ENCODE measurements at regions not wholly inside any gene's neighbourhood (a gene's known extent, or its start where the extent isn't known, plus 50 kb on each side); places are given as distances from the start of the nearest gene placed in this dataset.
"Not testable (repeated sequence)": the region's sequence is repeated elsewhere in the genome, so short reads cannot be mapped to it uniquely, and the experiment has no call there.

- no peak for DNase-seq
- H3K36me3 ChIP-seq (replicated peaks; ENCODE audit: control insufficient read depth, insufficient read depth, low read length): no peaks in the 10 kb centered on the region
- H3K4me3 ChIP-seq (ENCODE audit: insufficient read depth, low read depth, low read length): no peak overlapping the region
- no peaks in the 10 kb centered on the region for H3K27me3 ChIP-seq (ENCODE audit: control insufficient read depth, insufficient read depth, low read length)
These were observed 362.0 kb downstream of the CENPW start for GRCh38 chr6:126701676-126702560.

DNA sequence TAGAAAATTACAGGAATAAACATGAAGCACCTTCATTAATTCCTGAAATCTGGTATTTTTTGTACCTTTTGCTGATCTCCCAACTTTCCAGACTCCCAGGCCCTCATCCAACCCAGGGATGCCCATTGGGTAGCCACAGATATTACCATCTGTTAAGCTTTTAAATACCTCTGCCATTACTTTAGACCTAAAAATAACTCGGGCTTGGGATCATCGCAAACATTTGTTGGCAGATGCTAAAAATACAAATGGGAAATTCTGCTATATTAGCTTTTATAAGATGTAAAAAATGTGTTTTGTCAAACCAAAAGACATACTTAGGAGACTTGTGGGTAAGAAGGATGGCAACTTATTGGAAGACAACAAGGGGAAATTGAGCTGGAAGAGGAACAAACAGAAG, 376.1 kb downstream of the CENPW start:
- H3K27me3 ChIP-seq (ENCODE audit: control insufficient read depth, insufficient read depth, low read length): no peaks in the 10 kb centered on the region
- DNase-seq: no peak
- H3K36me3 ChIP-seq (replicated peaks; ENCODE audit: control insufficient read depth, insufficient read depth, low read length): no peaks in the 10 kb centered on the region
- no peak overlapping the region for H3K4me3 ChIP-seq (ENCODE audit: insufficient read depth, low read depth, low read length)

DNA sequence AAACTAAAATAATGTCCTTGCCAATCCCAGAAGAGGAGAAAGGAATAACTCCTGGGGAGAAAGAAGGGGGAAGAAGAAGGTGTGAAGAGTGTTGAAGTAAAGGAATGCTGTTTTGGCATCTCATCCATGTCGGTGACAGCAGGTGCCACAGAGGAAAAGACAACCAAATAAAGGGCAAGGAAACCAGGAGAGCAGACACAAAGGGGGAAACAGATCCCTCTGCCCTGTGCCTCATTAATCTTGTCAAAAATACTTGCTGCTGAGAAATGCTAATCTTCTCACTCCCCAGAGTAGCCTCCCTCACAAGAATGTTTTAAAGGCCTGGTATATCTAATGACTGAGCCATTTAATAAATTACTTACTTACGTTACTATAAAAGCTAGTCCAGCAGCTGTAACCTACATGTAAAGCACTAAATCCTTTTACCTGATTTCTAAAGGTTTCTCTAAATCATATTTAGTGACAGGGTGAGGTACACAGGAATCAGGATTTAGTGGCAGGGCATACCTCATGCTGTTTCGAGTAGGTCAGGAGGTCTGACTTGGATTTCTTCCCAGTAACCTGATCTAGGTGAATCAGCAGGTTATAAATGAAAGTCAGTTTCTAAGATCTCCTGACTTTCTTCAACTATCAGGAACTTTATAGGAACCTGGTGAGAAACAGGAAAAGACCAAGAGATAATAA, 377.1 kb downstream of the CENPW start:
- H3K4me3 ChIP-seq (ENCODE audit: insufficient read depth, low read depth, low read length): no peak overlapping the region
- H3K36me3 ChIP-seq (replicated peaks; ENCODE audit: control insufficient read depth, insufficient read depth, low read length): no peaks in the 10 kb centered on the region
- DNase-seq: no peak
- no peaks in the 10 kb centered on the region for H3K27me3 ChIP-seq (ENCODE audit: control insufficient read depth, insufficient read depth, low read length)

DNA sequence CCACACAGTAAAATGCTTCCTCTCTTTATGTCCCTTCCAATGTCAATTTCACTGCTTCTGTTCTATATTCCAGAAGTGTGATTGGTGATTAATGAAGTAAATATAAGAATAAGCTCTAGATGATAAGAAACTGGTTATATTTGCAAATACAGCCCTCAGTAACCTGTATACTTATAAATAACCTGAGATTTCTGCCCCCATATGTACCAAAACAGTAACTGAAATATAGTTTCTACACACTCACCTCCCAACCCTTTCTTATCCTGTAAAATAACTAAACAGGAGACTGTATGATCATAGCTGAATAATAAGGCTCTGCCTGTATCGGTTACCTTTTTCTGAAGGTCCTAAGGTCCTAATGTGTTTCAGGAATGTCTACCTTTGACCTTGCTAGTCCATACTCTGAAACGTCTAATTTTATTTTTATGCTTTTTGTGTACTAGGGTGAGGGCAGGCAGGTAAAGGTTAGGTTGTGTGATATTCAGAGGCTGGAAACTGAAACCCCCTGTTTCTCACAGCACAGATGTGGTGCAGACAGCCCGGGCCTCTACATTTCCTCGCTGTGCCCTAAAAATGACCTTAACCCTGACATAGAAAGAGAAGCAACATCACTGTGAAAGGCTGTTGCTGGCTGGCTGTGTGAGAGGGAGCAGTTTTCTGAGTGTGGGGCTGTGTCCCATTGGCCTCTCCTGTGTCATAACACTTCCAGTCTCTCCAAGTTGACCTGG, 378.8 kb downstream of the CENPW start:
- Histone ChIP-seq H3K36me3 (replicated peaks; ENCODE audit: control insufficient read depth, insufficient read depth, low read length) (no peaks in the 10 kb centered on the region), H3K27me3 (ENCODE audit: control insufficient read depth, insufficient read depth, low read length) (no peaks in the 10 kb centered on the region), H3K4me3 (ENCODE audit: insufficient read depth, low read depth, low read length) (no peak overlapping the region)
- no peak for DNase-seq

DNA sequence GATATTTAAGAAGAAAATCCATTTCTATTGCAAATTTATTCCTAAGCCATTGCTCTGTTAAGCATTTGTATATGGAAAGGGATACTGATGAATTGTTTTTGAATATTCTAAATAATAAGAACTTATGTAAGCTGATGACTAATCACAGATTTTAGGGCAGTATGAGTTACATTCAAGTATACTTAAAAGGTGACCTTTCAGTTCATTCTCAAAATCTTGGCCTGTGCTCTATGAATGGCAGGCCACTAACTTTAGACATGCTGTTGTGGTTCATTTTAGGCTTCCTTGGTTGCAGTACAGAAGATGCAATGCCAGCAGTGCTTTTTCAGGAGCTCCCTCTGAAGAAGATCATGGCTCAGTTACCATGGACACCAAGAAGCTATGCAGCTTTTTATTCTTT, 380.4 kb downstream of the CENPW start:
- DNase-seq: no peak
- no peaks in the 10 kb centered on the region for H3K27me3 ChIP-seq (ENCODE audit: control insufficient read depth, insufficient read depth, low read length)
- H3K36me3 ChIP-seq (replicated peaks; ENCODE audit: control insufficient read depth, insufficient read depth, low read length): no peaks in the 10 kb centered on the region
- H3K4me3 ChIP-seq (ENCODE audit: insufficient read depth, low read depth, low read length): no peak overlapping the region

DNA sequence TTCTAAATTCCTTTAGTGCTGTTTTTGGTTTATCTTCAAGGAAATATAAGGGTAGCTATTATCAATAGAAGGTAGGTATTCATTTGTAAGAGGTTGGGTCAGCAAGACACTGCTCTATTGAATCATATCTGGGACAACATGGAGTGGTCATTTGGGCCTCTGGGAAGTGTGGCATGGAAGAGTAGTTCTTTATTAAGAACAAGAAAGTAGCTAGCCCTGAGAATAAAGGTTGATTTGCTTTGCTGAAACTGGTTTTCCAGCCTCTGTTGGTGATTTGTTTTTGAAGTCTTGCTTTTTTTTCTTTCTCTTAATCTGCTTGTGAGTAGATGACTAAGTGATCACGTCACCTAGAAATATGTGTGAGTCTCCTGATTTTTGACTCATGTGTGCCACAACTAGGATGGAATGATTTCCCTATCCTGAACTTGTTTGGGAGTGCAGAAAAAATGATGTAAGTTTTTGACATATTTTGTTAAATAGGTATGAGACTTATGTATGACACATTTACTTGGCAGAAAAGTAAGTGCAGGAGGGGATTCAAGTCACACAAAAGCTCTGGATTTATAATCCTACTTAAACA, 381.8 kb downstream of the CENPW start:
- no peaks in the 10 kb centered on the region for H3K36me3 ChIP-seq (replicated peaks; ENCODE audit: control insufficient read depth, insufficient read depth, low read length)
- DNase-seq: no peak
- H3K27me3 ChIP-seq (ENCODE audit: control insufficient read depth, insufficient read depth, low read length): no peaks in the 10 kb centered on the region
- no peak overlapping the region for H3K4me3 ChIP-seq (ENCODE audit: insufficient read depth, low read depth, low read length)

DNA sequence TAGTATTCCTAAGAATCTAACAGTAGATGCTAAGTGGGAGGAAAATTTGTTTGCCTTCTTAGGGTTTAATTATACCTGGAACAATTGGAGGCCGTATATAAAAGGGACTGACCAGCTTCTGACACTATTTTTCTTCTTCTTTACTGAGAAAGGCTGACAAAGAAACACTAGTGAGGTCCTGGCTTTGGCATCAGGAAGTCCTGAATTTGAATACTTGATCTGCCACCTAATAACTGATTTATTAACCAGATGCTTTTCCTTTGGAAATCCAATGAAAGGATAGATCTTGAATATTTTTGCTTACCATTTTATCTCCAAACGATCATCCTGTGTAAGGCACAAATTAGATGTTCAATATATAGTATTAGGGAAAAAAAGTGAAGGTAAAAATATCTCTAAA, 382.5 kb downstream of the CENPW start:
- H3K36me3 ChIP-seq (replicated peaks; ENCODE audit: control insufficient read depth, insufficient read depth, low read length): no peaks in the 10 kb centered on the region
- no peaks in the 10 kb centered on the region for H3K27me3 ChIP-seq (ENCODE audit: control insufficient read depth, insufficient read depth, low read length)
- DNase-seq: no peak
- H3K4me3 ChIP-seq (ENCODE audit: insufficient read depth, low read depth, low read length): no peak overlapping the region

DNA sequence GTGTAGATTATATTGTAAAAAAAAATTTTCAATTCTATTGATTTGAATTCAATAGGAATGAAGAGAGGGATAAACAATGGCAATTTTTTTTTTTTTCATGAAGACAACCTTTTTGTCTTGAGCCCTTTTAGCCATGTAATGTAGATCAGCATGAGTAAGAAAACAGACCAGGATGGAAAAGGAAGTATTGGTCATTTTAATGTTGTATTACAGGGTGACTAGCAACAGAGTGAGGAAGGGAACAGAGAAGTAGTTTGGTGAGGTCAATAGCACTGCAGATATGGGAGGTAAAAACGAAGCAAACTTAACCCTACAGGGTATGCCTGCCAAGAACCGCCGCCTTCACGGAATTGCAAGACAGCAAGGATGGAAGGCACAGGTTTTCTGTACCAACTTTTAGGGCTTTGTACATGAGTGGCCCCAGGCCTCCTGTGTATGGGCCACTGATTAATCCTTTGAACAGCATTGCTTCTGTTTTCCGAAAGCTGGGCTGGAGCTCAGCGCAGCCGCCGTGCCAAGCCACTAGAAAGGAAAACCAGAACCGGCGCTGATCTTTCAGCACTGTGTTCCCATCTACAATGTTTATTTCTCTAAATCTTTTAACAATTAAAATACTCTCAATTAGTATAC, 383.7 kb downstream of the CENPW start:
- Histone ChIP-seq H3K27me3 (ENCODE audit: control insufficient read depth, insufficient read depth, low read length) (no peaks in the 10 kb centered on the region), H3K36me3 (replicated peaks; ENCODE audit: control insufficient read depth, insufficient read depth, low read length) (no peaks in the 10 kb centered on the region), H3K4me3 (ENCODE audit: insufficient read depth, low read depth, low read length) (no peak overlapping the region)
- DNase-seq: no peak

DNA sequence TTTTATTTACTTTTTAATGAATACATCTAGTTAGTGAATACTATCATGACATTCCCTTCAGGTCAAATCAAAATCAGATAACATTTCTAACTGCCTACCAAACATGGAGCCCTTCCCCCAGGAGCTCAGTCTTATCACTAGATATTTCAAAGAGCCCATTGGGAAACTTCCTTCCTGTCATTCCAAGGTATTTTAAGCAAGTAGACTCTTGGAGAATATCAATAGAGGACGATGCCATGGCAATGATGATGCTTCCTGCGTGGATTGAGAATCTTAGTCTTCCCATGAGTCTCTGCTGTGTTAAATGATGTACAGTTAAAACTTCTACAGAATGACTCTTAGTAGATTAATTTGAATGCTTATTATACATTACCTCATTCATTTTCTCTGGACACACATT, 384.9 kb downstream of the CENPW start:
- Histone ChIP-seq H3K36me3 (replicated peaks; ENCODE audit: control insufficient read depth, insufficient read depth, low read length) (no peaks in the 10 kb centered on the region), H3K4me3 (ENCODE audit: insufficient read depth, low read depth, low read length) (no peak overlapping the region), H3K27me3 (ENCODE audit: control insufficient read depth, insufficient read depth, low read length) (no peaks in the 10 kb centered on the region)
- DNase-seq: no peak

GRCh38 chr6:126726454-126726853, 386.5 kb downstream of the CENPW start:
- not testable (repeated sequence) for H3K27me3 ChIP-seq (ENCODE audit: control insufficient read depth, insufficient read depth, low read length); H3K36me3 ChIP-seq (replicated peaks; ENCODE audit: control insufficient read depth, insufficient read depth, low read length); H3K4me3 ChIP-seq (ENCODE audit: insufficient read depth, low read depth, low read length); DNase-seq

DNA sequence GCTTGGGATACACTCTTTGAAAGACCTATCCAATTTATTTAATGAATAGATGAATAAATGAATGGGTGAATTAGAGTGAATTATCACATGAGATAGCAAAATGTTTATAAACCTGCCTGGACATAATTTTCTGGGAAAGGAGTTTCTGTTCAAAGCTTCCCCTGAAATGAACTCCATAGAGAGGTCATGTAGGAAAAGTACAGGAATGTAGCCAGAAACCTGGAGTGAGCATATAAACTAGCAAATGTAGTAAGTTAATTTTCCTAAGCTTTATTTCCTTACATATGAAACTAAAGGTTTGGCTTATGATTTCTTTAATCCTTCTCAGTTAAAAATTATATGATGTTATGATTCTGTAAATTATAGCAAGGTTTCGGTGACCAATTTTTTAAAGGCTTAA, 380.3 kb upstream of the RSPO3 start:
- no peaks in the 10 kb centered on the region for H3K36me3 ChIP-seq (replicated peaks; ENCODE audit: control insufficient read depth, insufficient read depth, low read length)
- H3K4me3 ChIP-seq (ENCODE audit: insufficient read depth, low read depth, low read length): no peak overlapping the region
- no peak for DNase-seq
- H3K27me3 ChIP-seq (ENCODE audit: control insufficient read depth, insufficient read depth, low read length): no peaks in the 10 kb centered on the region

- no peak for DNase-seq
- Histone ChIP-seq H3K27me3 (ENCODE audit: control insufficient read depth, insufficient read depth, low read length) (no peaks in the 10 kb centered on the region), H3K4me3 (ENCODE audit: insufficient read depth, low read depth, low read length) (no peak overlapping the region), H3K36me3 (replicated peaks; ENCODE audit: control insufficient read depth, insufficient read depth, low read length) (no peaks in the 10 kb centered on the region)
These were observed 379.8 kb upstream of the RSPO3 start for GRCh38 chr6:126738641-126739040.

GRCh38 chr6:126743076-126743475, 375.4 kb upstream of the RSPO3 start:
- Histone ChIP-seq H3K4me3 (ENCODE audit: insufficient read depth, low read depth, low read length) (no peak overlapping the region), H3K36me3 (replicated peaks; ENCODE audit: control insufficient read depth, insufficient read depth, low read length) (no peaks in the 10 kb centered on the region), H3K27me3 (ENCODE audit: control insufficient read depth, insufficient read depth, low read length) (no peaks in the 10 kb centered on the region)
- no peak for DNase-seq

All from H7 (cell line).